Sigmoid colon (tissue), 6 donors: ENCODE measurements at regions not wholly inside any gene's neighbourhood (a gene's known extent, or its start where the extent isn't known, plus 50 kb on each side); places are given as distances from the start of the nearest gene placed in this dataset.

ENCODE experiments used
- DNase-seq: peaks from one replicate; pipeline ENCODE4 v3.0.0-alpha.2; 2019
- H3K27ac ChIP-seq, 4 donors: fragments of 200-600 bp; sonication (generic); one replicate each; pipeline ENCODE4 v1.5.1; 2016 to 2019; ENCODE audit warnings: mild to moderate bottlenecking in 1 of 4
- H3K27me3 ChIP-seq, 3 donors: fragments of 200-600 bp; sonication (generic); one replicate each; pipeline ENCODE4 v1.5.1; 2019; ENCODE audit warnings: mild to moderate bottlenecking in 1 of 3
- H3K36me3 ChIP-seq, 4 donors: fragments of 200-600 bp; sonication (generic); one replicate each; pipeline ENCODE4 v1.5.1; 2016 to 2019
- H3K4me1 ChIP-seq, 4 donors: fragments of 200-600 bp; sonication (generic); one replicate each; pipeline ENCODE4 v1.5.1; 2017 to 2019
- H3K4me3 ChIP-seq, 4 donors: fragments of 200-600 bp; sonication (generic); one replicate each; pipeline ENCODE4 v1.5.1; 2017 to 2019; ENCODE audit warnings: mild to moderate bottlenecking in 2 of 4, moderate library complexity in 1 of 4
- H3K9me3 ChIP-seq, 4 donors: fragments of 200-600 bp in 3 of 4; sonication (generic) in 3 of 4; one replicate each; pipeline versions ENCODE4 v1.5.1 to v1.6.1; 2013 to 2019
- EP300 ChIP-seq, 4 donors: sonication (generic); formaldehyde crosslinking; IDR thresholded peaks; one replicate each; pipeline ENCODE4 v1.6.1; 2017; ENCODE audit warnings: antibody characterized with exemption in 4 of 4
- POLR2A ChIP-seq, 2 donors: fragments of 450-650 bp; IDR thresholded peaks; one replicate each; pipeline ENCODE4 v1.6.1; 2016; ENCODE audit warnings: antibody characterized with exemption in 2 of 2, mild to moderate bottlenecking in 2 of 2, moderate library complexity in 2 of 2
- POLR2AphosphoS5 ChIP-seq, 4 donors: sonication (generic); formaldehyde crosslinking; IDR thresholded peaks; one replicate each; pipeline ENCODE4 v1.6.1; 2017; ENCODE audit warnings: antibody characterized with exemption in 4 of 4
- WGBS, 2 donors: extraction: QIAGEN DNeasy Blood & Tissue Kit; methylation state at CpG; one replicate each; pipeline ENCODE4 v1.1.7; 2013; 5-methylcytosine and 5-hydroxymethylcytosine counted together
- intact Hi-C: fragments of 100-400 bp; cut with DNase I; formaldehyde crosslinking; loops from one replicate; pipeline ENCODE4 v1.15.1; 2023
- TF ChIP-seq, protein P1 (sequence below), 4 experiments: fragments of 450-650 bp in 3 of 4; fragments of 200-600 bp in 1 of 4; IDR thresholded peaks; one replicate each; pipeline ENCODE4 v1.5.1; 2016 to 2019; ENCODE audit warnings: antibody characterized with exemption in 4 of 4, mild to moderate bottlenecking in 3 of 4, moderate library complexity in 2 of 4
- donor health status: healthy with polysubstance abuse.
- donor health status: healthy.

DNA sequence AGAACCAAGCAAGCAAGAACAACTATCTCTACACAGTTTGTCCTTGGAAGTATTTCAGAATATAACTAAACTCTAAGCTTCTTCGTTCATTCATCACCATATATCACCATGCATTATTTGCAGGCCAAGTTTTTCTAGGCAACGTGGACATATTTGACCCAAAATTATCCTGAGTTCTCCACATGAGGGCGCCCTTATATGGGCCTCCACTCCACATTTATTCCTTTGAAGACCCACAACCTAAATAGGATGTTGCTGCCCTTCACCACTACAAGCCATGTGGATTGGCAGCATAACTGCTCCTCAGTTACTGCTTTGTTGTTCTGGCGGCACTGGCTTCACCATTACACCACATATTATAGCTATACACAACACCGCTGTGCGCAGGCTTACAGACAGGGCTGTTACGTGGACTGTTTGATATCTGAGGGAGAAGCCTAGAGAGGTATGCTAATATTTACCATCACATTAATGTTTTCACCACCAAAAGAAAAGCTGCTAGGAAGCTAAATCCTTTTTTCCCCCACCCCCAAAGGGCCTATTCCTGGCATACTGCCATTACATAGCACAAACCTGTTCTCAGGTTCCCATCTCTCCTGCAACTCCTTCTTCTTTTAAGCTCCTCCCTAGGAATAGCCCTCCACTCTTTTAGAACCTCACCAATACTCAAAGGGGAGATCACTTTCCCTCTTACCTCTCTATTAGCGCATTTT lies 411.7 kb downstream of the C6orf118 start:
- intact Hi-C loops: no loop called here
- no peak for TF ChIP-seq POLR2AphosphoS5 (IDR thresholded peaks at IDR 0.05)
- TF ChIP-seq POLR2A (IDR thresholded peaks at IDR 0.05): no peak
- TF ChIP-seq EP300 (IDR thresholded peaks at IDR 0.05): no peak
- TF ChIP-seq, protein P1, sequence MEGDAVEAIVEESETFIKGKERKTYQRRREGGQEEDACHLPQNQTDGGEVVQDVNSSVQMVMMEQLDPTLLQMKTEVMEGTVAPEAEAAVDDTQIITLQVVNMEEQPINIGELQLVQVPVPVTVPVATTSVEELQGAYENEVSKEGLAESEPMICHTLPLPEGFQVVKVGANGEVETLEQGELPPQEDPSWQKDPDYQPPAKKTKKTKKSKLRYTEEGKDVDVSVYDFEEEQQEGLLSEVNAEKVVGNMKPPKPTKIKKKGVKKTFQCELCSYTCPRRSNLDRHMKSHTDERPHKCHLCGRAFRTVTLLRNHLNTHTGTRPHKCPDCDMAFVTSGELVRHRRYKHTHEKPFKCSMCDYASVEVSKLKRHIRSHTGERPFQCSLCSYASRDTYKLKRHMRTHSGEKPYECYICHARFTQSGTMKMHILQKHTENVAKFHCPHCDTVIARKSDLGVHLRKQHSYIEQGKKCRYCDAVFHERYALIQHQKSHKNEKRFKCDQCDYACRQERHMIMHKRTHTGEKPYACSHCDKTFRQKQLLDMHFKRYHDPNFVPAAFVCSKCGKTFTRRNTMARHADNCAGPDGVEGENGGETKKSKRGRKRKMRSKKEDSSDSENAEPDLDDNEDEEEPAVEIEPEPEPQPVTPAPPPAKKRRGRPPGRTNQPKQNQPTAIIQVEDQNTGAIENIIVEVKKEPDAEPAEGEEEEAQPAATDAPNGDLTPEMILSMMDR (IDR thresholded peaks at IDR 0.05): no peak
- Histone ChIP-seq H3K27me3 (no peaks in the 10 kb centered on the region), H3K27ac (no peak overlapping the region), H3K4me1 (no peaks in the 10 kb centered on the region), H3K36me3 (no peaks in the 10 kb centered on the region), H3K9me3 (no peaks in the 10 kb centered on the region), H3K4me3 (no peak overlapping the region)
- no peak for DNase-seq
- 76 to 77% methylated on average over 8 of the region's 8 CpGs for WGBS, 2 donors

GRCh38 chr6:164889980-164890379 lies 419.4 kb downstream of the C6orf118 start:
- Histone ChIP-seq H3K27me3 (no peaks in the 10 kb centered on the region), H3K36me3 (no peaks in the 10 kb centered on the region), H3K4me3 (no peak overlapping the region), H3K9me3 (no peaks in the 10 kb centered on the region), H3K4me1 (no peaks in the 10 kb centered on the region), H3K27ac (no peak overlapping the region)
- TF ChIP-seq POLR2A (IDR thresholded peaks at IDR 0.05): no peak
- no peak for TF ChIP-seq EP300 (IDR thresholded peaks at IDR 0.05)
- TF ChIP-seq, protein P1 (IDR thresholded peaks at IDR 0.05): no peak
- no peak for TF ChIP-seq POLR2AphosphoS5 (IDR thresholded peaks at IDR 0.05)
- intact Hi-C loops: no loop called here
- no peak for DNase-seq
- WGBS, 2 donors: 77 to 83% methylated on average over 4 of the region's 4 CpGs

DNA sequence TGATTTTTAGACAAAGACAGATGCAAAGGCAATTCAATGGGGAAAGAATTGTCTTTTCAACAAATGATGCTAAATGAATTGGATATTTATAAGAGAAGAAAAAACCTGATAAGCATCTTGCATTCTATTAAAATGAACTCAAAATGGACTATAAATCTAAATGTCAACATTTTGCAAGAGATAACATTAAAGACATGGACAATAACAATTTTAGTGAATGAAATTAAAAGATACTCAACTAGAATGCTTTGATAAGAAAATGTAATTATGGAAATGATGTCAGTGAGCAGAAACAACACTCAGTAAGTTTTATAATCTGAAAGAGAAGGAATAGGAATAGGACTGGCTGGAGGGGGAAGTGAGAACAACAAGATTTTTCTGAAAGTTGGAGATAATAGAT lies 421.7 kb downstream of the C6orf118 start:
- no peaks in the 10 kb centered on the region for H3K9me3 ChIP-seq
- H3K4me3 ChIP-seq: no peak overlapping the region
- intact Hi-C loops: no loop called here
- TF ChIP-seq POLR2A (IDR thresholded peaks at IDR 0.05): no peak
- no peak for TF ChIP-seq EP300 (IDR thresholded peaks at IDR 0.05)
- TF ChIP-seq, protein P1 (IDR thresholded peaks at IDR 0.05): no peak
- no peak for TF ChIP-seq POLR2AphosphoS5 (IDR thresholded peaks at IDR 0.05)
- no peaks in the 10 kb centered on the region for H3K27me3 ChIP-seq
- no peak for DNase-seq
- H3K36me3 ChIP-seq: no peaks in the 10 kb centered on the region
- no peaks in the 10 kb centered on the region for H3K4me1 ChIP-seq
- H3K27ac ChIP-seq: no peak overlapping the region

DNA sequence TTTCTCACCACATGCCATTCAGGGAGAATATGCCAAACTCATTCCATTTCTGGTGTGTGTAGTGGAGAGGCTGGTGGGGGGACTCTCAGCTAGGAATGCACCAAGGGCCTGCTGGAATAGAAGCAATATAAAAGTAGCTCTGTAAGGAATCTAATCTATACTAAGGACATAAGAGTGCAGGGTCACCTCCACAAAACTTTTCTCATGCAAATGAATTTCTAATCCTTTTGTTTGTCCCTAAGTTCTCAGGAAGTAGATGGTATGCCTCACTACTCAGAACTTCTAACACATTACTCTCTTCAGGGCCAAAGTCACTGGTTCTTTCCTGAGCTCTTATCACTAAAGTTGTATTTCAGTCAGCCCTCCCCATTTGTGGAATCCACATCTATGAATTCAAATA lies 427.2 kb downstream of the C6orf118 start:
- no peak overlapping the region for H3K4me3 ChIP-seq
- no peaks in the 10 kb centered on the region for H3K36me3 ChIP-seq
- no peaks in the 10 kb centered on the region for H3K27me3 ChIP-seq
- no peaks in the 10 kb centered on the region for H3K4me1 ChIP-seq
- TF ChIP-seq, protein P1 (IDR thresholded peaks at IDR 0.05): no peak
- TF ChIP-seq POLR2A (IDR thresholded peaks at IDR 0.05) (no peak), EP300 (IDR thresholded peaks at IDR 0.05) (no peak), POLR2AphosphoS5 (IDR thresholded peaks at IDR 0.05) (no peak)
- H3K9me3 ChIP-seq: no peaks in the 10 kb centered on the region
- no peak overlapping the region for H3K27ac ChIP-seq
- intact Hi-C loops: no loop called here
- DNase-seq: no peak

GRCh38 chr6:164871783-164872182 lies 437.6 kb downstream of the C6orf118 start:
- 76 to 84% methylated on average over 2 of the region's 2 CpGs for WGBS, 2 donors
- Histone ChIP-seq H3K4me1 (no peaks in the 10 kb centered on the region), H3K4me3 (no peak overlapping the region), H3K27ac (no peak overlapping the region), H3K27me3 (no peaks in the 10 kb centered on the region), H3K9me3 (peaks cover 0 to 4% (median 0%) of the 10 kb centered on the region in 4 donors), H3K36me3 (no peaks in the 10 kb centered on the region)
- intact Hi-C loops: no loop called here
- TF ChIP-seq POLR2A (IDR thresholded peaks at IDR 0.05) (no peak), EP300 (IDR thresholded peaks at IDR 0.05) (no peak), POLR2AphosphoS5 (IDR thresholded peaks at IDR 0.05) (no peak)
- TF ChIP-seq, protein P1 (IDR thresholded peaks at IDR 0.05): no peak
- no peak for DNase-seq
